Left lung (tissue), 4 donors: ENCODE measurements at regions not wholly inside any gene's neighbourhood (a gene's known extent, or its start where the extent isn't known, plus 50 kb on each side); places are given as distances from the start of the nearest gene placed in this dataset.

Experiments used
- ATAC-seq: fragments of 200-7000 bp; cut with Tn5 transposase; one replicate; pipeline ENCODE4 v1.9.1; 2020; ENCODE audit warnings: moderate library complexity
- DNase-seq, 4 donors: peaks; one replicate each; pipeline ENCODE4 v3.0.0-alpha.2; 2013 to 2020
- H3K27ac ChIP-seq, 2 donors: fragments of 200-600 bp; sonication (generic) in 1 of 2; one replicate each; pipeline versions ENCODE4 v1.5.0 to v1.8.0; 2020 to 2021
- H3K27me3 ChIP-seq, 2 donors: fragments of 200-600 bp; sonication (generic) in 1 of 2; one replicate each; pipeline versions ENCODE4 v1.5.0 to v1.8.0; 2020 to 2021
- H3K36me3 ChIP-seq, 2 donors: fragments of 200-600 bp; sonication (generic) in 1 of 2; one replicate each; pipeline versions ENCODE4 v1.5.0 to v1.8.0; 2020 to 2021
- H3K4me1 ChIP-seq, 2 donors: fragments of 200-600 bp; one replicate each; pipeline ENCODE4 v1.8.0; 2021
- H3K4me3 ChIP-seq, 2 donors: fragments of 200-600 bp; sonication (generic) in 1 of 2; one replicate each; pipeline versions ENCODE4 v1.5.0 to v1.8.0; 2020 to 2021; ENCODE audit warnings: mild to moderate bottlenecking in 1 of 2
- H3K9me3 ChIP-seq, 2 donors: fragments of 200-600 bp; sonication (generic) in 1 of 2; one replicate each; pipeline versions ENCODE4 v1.5.0 to v1.8.0; 2020 to 2021
- intact Hi-C, 2 donors: fragments of 100-400 bp; cut with DNase I; formaldehyde crosslinking; loops; one replicate each; pipeline versions ENCODE4 v1.11.2 to v1.14.2; 2022
- TF ChIP-seq, protein P1 (sequence below), 2 donors: fragments of 200-600 bp; sonication (generic) in 1 of 2; IDR thresholded peaks; one replicate each; pipeline versions ENCODE4 v1.5.0 to v1.8.0; 2021; ENCODE audit warnings: antibody characterized with exemption in 2 of 2
- donor health status: DM: no; HTN: yes; CAD: no.
- donor health status: DM: no; HTN: no; CAD: no.

DNA sequence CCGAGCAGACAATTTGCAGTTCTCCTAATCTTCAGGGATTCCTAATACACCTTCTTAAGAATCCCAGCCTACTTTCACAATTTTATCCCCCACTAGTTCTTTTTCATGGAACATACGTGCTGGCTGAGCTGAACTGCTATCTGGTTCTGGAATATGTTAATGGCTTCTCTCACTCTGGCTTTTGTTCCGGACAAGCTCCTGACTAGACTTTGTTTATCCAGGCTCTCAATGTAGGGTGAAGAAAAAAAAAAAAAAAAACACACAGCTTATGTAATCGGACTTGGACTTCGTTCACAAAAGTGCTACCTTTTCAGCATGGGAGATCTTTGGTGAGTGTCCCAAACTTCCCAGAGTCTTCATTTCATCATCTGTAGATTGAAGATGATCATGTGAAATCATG, 555.4 kb upstream of the CPEB2 start:
- DNase-seq = no peak
- Histone ChIP-seq H3K4me3 (no peak overlapping the region), H3K4me1 (no peaks in the 10 kb centered on the region), H3K27ac (no peak overlapping the region), H3K36me3 (no peaks in the 10 kb centered on the region), H3K27me3 (peaks cover 0 to 5% of the 10 kb centered on the region in 2 donors), H3K9me3 (peaks cover 0 to 2% of the 10 kb centered on the region in 2 donors)
- TF ChIP-seq, protein P1, sequence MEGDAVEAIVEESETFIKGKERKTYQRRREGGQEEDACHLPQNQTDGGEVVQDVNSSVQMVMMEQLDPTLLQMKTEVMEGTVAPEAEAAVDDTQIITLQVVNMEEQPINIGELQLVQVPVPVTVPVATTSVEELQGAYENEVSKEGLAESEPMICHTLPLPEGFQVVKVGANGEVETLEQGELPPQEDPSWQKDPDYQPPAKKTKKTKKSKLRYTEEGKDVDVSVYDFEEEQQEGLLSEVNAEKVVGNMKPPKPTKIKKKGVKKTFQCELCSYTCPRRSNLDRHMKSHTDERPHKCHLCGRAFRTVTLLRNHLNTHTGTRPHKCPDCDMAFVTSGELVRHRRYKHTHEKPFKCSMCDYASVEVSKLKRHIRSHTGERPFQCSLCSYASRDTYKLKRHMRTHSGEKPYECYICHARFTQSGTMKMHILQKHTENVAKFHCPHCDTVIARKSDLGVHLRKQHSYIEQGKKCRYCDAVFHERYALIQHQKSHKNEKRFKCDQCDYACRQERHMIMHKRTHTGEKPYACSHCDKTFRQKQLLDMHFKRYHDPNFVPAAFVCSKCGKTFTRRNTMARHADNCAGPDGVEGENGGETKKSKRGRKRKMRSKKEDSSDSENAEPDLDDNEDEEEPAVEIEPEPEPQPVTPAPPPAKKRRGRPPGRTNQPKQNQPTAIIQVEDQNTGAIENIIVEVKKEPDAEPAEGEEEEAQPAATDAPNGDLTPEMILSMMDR (IDR thresholded peaks at IDR 0.05) = no peak
- ATAC-seq = peak; percentile 34
- intact Hi-C loops = no loop called here

DNA sequence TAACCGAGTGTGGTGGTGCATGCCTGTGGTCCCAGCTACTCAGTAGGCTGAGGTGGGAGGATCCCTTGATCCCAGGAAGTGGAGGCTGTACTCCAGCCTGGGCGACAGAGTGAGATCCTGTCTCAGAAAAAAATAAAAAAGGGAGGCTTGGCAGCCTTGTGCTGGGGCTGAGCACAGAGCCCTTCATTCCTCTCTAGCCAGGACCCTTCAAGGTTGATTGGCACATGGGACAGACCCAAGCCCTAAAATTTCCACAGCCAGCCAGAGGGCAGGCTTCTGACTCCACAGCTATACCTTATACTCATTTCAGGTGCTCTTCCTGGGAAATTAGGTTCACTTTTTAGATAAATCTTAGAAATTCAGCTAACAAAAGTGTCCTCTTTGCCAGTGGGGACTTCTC, 553.0 kb upstream of the CPEB2 start:
- intact Hi-C loops = no loop called here
- TF ChIP-seq, protein P1 (IDR thresholded peaks at IDR 0.05) = no peak

DNA sequence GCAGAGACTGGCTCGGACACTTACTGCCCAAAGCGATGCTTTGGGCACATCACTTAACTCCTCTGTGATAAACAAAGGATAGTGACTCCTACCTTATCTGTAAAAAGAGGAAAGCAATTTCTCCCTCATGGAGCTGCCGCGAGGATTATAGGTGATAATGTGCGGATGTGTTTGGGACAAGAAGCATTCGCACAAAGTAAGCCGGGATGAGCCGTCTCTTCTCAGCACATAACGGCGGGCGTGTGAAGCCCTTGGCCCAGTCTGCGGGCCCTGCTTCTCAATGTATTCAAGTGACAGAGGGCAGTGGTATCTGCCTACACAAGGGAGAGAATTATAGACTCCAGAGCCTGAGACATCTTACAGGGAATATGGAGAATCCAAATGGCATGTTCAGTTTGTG, 550.3 kb upstream of the CPEB2 start:
- no peak for ATAC-seq

More for the DNA sequence above, 553.0 kb upstream of the CPEB2 start:
- Histone ChIP-seq H3K9me3 (peaks cover 0 to 2% of the 10 kb centered on the region in 2 donors), H3K27me3 (peaks cover 0 to 5% of the 10 kb centered on the region in 2 donors), H3K4me1 (no peaks in the 10 kb centered on the region), H3K27ac (no peak overlapping the region), H3K4me3 (no peak overlapping the region), H3K36me3 (no peaks in the 10 kb centered on the region)
- DNase-seq = no peak
- no peak for ATAC-seq

DNA sequence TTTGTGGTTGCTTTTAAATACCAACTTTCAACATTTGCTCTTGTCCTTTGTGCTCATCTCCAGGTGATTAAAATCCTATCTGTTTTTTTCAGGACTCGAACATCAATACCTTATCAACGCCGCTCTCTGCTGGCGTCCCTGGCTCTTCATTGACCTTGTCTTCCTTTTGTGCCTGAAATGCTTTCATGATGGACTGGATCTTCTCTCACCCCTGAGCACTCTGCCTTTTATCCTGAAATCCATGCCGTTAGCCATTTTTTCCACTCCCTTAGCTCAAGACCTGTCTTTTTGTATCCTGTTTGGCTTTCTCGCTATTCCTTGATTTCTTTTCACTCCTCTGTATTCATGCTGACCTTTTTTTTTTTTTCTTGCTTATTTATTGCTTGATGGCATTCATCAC, 549.5 kb upstream of the CPEB2 start:
- Histone ChIP-seq H3K27ac (no peak overlapping the region), H3K9me3 (no peaks in the 10 kb centered on the region), H3K4me3 (no peak overlapping the region), H3K27me3 (peaks cover 0 to 5% of the 10 kb centered on the region in 2 donors), H3K4me1 (no peaks in the 10 kb centered on the region), H3K36me3 (no peaks in the 10 kb centered on the region)
- DNase-seq (no peak), ATAC-seq (no peak)
- intact Hi-C loops = no loop called here
- TF ChIP-seq, protein P1 (IDR thresholded peaks at IDR 0.05) = no peak

More for the DNA sequence above, 550.3 kb upstream of the CPEB2 start:
- no peaks in the 10 kb centered on the region for H3K36me3 ChIP-seq
- no peak overlapping the region for H3K27ac ChIP-seq
- H3K27me3 ChIP-seq = peaks cover 0 to 5% of the 10 kb centered on the region in 2 donors
- no peaks in the 10 kb centered on the region for H3K4me1 ChIP-seq
- DNase-seq = no peak
- no peak overlapping the region for H3K4me3 ChIP-seq
- intact Hi-C loops = no loop called here
- H3K9me3 ChIP-seq = no peaks in the 10 kb centered on the region
- TF ChIP-seq, protein P1 (IDR thresholded peaks at IDR 0.05) = no peak

DNA sequence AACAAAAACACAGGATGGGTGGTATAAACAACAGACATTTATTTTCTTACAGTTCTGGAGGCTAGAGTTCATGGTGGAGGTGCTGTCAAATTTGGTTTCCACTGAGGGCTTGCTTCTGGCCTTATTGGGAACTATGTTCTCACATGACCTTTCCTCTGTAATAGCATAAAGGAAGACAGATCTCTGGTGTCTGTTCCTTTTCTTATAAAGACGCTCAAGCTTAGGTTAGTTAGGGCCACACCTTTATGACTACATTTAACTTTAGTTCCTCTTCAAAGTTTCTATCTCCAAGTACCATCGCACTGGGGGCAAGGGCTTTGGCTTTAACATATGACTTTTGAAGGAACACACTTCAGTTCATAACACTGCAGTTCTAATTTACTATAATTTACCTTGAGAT, 543.8 kb upstream of the CPEB2 start:
- Histone ChIP-seq H3K4me1 (no peaks in the 10 kb centered on the region), H3K27me3 (no peaks in the 10 kb centered on the region), H3K27ac (no peak overlapping the region), H3K9me3 (no peaks in the 10 kb centered on the region), H3K4me3 (no peak overlapping the region), H3K36me3 (no peaks in the 10 kb centered on the region)
- intact Hi-C loops = no loop called here
- no peak for DNase-seq
- TF ChIP-seq, protein P1 (IDR thresholded peaks at IDR 0.05) = no peak
- no peak for ATAC-seq
